BE2C (cell line): ENCODE measurements at regions not wholly inside any gene's neighbourhood (a gene's known extent, or its start where the extent isn't known, plus 50 kb on each side); places are given as distances from the start of the nearest gene placed in this dataset.

Source experiments
- DNase-seq: peaks from one replicate; pipeline ENCODE4 v3.0.0-alpha.2; 2020
- H3K27me3 ChIP-seq: fragments of 250-450 bp; sonication (Bioruptor Pico); 2 replicates; pipeline ENCODE4 v1.5.1; 2020; ENCODE audit warnings: mild to moderate bottlenecking
- H3K36me3 ChIP-seq: fragments of 250-450 bp; sonication (Bioruptor Pico); 2 replicates; pipeline ENCODE4 v1.5.1; 2020; ENCODE audit warnings: mild to moderate bottlenecking
- H3K4me1 ChIP-seq: fragments of 250-450 bp; sonication (Bioruptor Pico); 2 replicates; pipeline ENCODE4 v1.5.1; 2020
- H3K4me3 ChIP-seq: 2 replicates; pipeline ENCODE4 v1.5.1; 2011; ENCODE audit warnings: low read depth, low read length
- H3K9me3 ChIP-seq: fragments of 250-450 bp; sonication (Bioruptor Pico); 2 replicates; pipeline ENCODE4 v1.5.1; 2020
- TF ChIP-seq, protein P1 (sequence below): IDR thresholded peaks from 2 replicates; pipeline ENCODE4 v1.5.1; 2012; ENCODE audit warnings: mild to moderate bottlenecking, low read depth, low read length

DNA sequence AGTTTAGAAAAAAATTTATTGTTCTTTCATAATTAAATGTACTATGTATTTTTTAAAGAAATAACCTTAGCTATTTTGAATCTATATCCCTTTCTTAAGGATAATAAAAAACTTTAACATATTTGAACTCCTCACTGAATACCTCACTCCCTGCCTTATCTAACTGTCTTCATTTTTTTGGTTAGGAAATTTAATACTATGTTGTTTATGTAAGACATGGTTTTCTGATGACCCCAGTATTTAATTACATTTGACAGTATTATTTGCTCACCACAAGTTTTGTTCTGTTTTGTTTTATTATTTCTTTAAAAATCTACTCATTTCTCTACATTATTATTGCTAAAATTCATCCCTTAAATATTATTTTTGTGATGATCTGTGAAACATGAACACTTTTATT, 394.4 kb upstream of the ADGRB3 start:
- Histone ChIP-seq H3K9me3 (no peaks in the 10 kb centered on the region), H3K27me3 (no peaks in the 10 kb centered on the region), H3K4me1 (no peaks in the 10 kb centered on the region), H3K4me3 (no peak overlapping the region), H3K36me3 (no peaks in the 10 kb centered on the region)
- TF ChIP-seq, protein P1, sequence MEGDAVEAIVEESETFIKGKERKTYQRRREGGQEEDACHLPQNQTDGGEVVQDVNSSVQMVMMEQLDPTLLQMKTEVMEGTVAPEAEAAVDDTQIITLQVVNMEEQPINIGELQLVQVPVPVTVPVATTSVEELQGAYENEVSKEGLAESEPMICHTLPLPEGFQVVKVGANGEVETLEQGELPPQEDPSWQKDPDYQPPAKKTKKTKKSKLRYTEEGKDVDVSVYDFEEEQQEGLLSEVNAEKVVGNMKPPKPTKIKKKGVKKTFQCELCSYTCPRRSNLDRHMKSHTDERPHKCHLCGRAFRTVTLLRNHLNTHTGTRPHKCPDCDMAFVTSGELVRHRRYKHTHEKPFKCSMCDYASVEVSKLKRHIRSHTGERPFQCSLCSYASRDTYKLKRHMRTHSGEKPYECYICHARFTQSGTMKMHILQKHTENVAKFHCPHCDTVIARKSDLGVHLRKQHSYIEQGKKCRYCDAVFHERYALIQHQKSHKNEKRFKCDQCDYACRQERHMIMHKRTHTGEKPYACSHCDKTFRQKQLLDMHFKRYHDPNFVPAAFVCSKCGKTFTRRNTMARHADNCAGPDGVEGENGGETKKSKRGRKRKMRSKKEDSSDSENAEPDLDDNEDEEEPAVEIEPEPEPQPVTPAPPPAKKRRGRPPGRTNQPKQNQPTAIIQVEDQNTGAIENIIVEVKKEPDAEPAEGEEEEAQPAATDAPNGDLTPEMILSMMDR: no peak
- DNase-seq: no peak

DNA sequence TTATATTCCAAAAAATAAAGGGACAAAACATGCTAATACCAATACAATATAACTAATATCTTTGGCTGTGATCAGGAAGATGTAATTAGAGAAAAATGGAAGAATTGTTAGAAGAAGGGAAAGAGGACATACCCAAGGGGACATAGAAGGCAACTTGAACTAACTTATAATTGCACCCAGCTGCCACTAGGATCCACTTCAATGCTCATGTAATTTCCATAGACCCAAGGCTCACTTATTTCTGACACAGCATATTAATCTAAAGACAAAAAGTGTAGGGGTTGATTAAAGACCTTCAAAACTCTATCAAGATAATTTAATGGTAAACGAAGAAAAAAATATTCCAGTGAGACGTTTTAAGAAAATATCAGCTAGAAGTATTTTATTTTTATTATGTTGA, 396.0 kb upstream of the ADGRB3 start:
- Histone ChIP-seq H3K4me3 (no peak overlapping the region), H3K4me1 (no peaks in the 10 kb centered on the region)
- TF ChIP-seq, protein P1: no peak

GRCh38 chr6:68238097-68238601, 396.9 kb upstream of the ADGRB3 start:
- Histone ChIP-seq H3K9me3 (no peaks in the 10 kb centered on the region), H3K4me1 (no peaks in the 10 kb centered on the region), H3K27me3 (no peaks in the 10 kb centered on the region), H3K4me3 (no peak overlapping the region), H3K36me3 (no peaks in the 10 kb centered on the region)
- no peak for DNase-seq
- TF ChIP-seq, protein P1: no peak

More for the DNA sequence above, 396.0 kb upstream of the ADGRB3 start:
- no peak for DNase-seq
- Histone ChIP-seq H3K9me3 (no peaks in the 10 kb centered on the region), H3K27me3 (no peaks in the 10 kb centered on the region), H3K36me3 (no peaks in the 10 kb centered on the region)

DNA sequence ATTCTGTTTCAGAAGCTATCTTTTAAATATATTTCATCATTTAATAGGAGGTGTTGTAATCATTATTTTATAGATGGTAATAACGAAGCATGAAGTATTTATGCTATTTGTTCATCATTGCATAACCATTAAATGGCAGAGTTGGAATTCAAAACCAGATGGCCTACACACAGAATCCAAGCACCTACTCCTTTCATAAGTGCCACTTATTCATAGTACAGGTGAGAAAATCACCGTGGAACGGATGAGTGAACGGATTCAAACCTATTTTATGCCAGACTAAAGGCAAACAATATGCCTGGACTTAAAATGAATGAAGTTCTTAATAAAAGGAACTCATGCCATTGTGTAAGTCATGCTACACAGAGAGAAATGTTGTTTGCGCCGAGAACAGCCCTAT, 397.9 kb upstream of the ADGRB3 start:
- H3K27me3 ChIP-seq: no peaks in the 10 kb centered on the region
- no peaks in the 10 kb centered on the region for H3K9me3 ChIP-seq
- H3K4me3 ChIP-seq: no peak overlapping the region
- TF ChIP-seq, protein P1: no peak
- H3K4me1 ChIP-seq: no peaks in the 10 kb centered on the region
- no peaks in the 10 kb centered on the region for H3K36me3 ChIP-seq
- no peak for DNase-seq

DNA sequence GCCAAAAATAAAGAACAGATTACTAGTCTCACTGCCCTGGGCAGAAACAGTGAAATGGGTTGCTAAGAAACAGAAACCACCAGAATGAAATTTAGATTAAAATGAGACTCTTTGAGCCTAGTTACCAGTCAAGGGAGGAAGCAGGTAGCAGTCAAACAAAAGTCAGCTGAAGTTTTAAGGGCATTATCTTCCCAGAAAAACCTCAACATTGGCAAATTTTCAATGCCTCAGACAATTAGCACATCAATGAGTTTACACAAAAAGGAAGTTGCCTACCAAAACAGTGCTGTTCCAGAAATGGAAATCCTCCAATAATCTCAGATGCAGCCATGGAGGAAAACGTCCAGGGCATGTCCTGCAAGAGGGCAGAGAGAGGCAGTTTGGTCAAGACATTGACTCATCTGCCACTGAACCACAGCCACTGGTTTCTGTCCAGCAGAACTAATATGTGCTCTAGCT, 399.7 kb upstream of the ADGRB3 start:
- TF ChIP-seq, protein P1: no peak
- Histone ChIP-seq H3K36me3 (no peaks in the 10 kb centered on the region), H3K4me3 (no peak overlapping the region), H3K27me3 (no peaks in the 10 kb centered on the region), H3K4me1 (0 out of 2 replicates have a peak, but pooled peaks cover under 1% of the 10 kb centered on the region), H3K9me3 (no peaks in the 10 kb centered on the region)
- DNase-seq: no peak

DNA sequence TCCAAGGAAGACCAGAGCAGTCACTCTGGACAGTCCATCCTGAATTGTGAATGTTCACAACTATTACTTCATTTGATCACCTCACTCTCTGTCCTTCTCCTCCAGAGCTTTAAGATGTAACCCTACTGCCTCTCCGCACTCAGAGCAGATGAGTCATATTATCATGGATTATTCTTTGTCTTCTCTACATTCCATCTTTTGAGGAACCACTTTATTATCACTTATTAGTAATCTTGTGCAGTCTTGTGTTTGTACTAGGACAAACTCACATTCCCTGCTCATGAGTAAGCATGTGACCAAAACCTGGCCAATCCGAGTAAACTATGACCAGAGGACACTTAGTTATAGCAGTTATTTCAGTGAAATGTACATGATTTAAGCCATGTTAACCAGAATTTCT, 401.5 kb upstream of the ADGRB3 start:
- Histone ChIP-seq H3K27me3 (no peaks in the 10 kb centered on the region), H3K4me1 (0 out of 2 replicates have a peak, but pooled peaks cover 3% of the 10 kb centered on the region), H3K9me3 (no peaks in the 10 kb centered on the region), H3K36me3 (no peaks in the 10 kb centered on the region), H3K4me3 (no peak overlapping the region)
- TF ChIP-seq, protein P1: no peak
- DNase-seq: no peak
